ENCODE measurements at regions not wholly inside any gene's neighbourhood (a gene's known extent, or its start where the extent isn't known, plus 50 kb on each side); places are given as distances from the start of the nearest gene placed in this dataset.
"Not testable (repeated sequence)": the region's sequence is repeated elsewhere in the genome, so short reads cannot be mapped to it uniquely, and the experiment has no call there.

- DNase-seq = no peak
These were observed 102.7 kb downstream of the TENT5C start for GRCh38 chr1:117708323-117709248.

GRCh38 chr1:117709249-117709691, 103.4 kb downstream of the TENT5C start:
- DNase-seq = no peak

DNA sequence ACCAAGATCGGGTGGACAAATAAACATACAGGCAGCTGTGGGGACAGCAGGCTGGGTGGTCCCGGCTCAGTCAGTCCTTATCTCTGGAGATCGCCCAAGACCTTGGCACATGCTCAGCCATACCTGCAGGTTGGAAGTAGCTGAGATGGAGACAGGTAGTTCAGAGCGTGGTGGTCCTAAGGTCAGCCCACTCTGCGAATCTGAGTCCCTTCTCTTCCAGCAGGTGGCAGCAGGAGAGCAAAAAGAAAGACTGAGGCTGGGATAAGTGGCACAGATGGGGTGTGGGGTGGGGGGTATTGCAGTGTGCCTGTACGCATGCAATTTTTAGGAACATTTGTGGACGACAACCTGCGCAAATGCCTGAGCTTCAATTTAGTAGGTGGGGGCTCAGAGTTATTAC, 104.9 kb downstream of the TENT5C start:
- DNase-seq = peak; percentile 10

DNA sequence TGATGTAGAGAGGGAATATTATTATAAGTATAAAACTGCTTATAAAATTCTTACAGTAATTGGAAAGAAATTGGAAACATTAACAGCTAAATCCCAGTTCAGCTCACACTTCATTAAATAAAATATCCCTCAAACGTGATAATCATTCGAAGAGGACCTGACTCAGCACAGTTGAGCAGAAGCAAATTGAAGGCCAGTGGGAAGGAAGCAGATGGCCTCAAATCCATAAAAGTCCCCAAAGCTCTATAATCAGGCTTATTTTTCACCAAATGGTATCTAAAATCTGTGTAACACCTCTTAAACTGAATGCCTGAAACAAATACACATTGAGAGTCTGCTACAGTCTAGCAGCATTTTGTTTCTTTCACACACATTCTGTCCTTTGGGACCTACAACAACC, 106.8 kb downstream of the TENT5C start:
- no peak for DNase-seq

GRCh38 chr1:117714546-117714945, 108.7 kb downstream of the TENT5C start:
- no peak for DNase-seq

DNA sequence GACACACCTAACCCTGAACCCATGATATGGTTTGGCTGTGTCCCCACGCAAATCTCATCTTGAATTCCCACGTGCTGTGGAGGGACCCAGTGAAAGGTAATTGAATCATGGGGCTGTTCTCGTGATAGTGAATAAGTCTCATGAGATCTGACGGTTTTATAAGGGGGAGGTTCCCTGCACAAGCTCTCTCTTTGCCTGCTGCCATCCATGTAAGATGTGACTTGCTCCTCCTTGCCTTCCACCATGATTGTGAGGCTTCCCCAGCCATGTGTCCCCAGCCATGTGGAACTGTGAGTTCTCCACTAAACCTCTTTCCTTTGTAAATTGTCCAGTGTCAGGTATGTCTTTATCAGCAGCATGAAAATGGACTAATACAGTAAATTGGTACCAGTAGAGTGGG, 110.2 kb downstream of the TENT5C start:
- not testable (repeated sequence) for DNase-seq

- DNase-seq = not testable (repeated sequence)
These were observed 112.1 kb downstream of the TENT5C start for GRCh38 chr1:117717980-117718379.

DNA sequence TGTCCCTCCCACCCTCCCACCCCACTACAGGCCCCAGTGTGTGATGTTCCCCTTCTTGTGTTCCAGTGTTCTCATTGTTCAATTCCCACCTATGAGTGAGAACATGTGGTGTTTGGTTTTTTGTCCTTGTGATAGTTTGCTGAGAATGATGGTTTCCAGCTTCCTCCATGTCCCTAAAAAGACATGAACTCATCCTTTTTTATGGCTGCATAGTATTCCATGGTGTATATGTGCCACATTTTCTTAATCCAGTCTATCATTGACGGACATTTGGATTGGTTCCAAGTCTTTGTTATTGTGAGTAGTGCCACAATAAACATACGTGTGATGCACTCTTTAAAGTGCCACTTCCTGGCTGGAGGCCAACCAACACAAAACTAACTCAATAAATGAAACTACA, 112.7 kb downstream of the TENT5C start:
- DNase-seq = not testable (repeated sequence)

GRCh38 chr1:117719004-117719403, 113.2 kb downstream of the TENT5C start:
- no peak for DNase-seq

DNA sequence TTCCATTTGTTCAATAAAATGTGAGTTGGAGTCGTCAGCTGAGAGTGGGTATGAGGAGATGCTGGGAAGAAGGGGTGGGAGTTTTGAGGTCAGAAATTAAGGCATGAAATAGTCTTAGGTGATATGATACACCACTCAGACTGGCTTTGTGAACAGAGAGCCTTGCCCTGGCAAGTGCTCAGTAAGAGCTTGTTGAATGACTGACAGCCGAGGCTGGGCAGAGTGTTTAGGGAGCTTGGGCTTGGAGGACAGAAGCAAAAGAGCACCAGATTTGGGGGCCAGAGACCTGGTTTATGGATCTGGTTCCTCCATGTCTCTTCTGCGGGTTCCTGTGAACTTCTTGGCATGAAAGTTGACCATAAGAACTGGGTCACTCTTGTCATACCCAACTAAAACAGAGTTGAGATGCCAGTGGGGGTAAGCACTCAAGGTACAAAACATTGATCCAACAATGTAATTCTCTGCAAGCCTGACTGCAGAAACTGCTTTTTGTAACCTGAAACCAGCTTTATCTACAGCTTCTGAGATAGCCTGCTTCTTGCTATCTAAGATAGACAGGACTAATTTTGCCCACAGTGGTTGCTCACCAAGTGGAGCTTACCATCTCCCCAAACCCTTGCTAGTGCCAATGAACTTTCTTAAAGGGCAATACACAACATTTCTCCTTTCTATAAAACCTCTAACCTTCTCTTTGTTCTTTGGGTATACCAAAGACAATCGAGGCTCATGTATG, 126.4 kb downstream of the TENT5C start:
- DNase-seq = no peak

DNA sequence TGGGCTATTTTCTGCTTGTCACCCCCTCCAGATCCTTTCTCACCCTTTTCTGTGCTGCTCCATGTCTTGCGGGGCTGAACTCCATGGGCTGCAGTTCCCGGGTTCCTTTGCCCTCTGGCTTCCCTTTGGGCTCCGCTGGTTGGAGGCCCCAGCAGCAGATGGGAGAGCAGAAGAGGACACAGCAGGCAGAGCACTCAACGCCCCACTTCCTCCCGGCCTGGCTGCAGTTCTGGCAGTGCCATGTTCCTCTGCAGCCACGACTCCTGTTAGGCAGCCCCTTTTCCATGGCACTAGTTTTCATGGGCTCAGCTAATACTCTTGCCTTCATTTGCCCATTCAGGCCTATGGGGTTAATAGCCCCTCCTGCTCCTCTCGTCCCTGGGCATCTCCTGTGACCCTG, 127.1 kb downstream of the TENT5C start:
- no peak for DNase-seq

DNA sequence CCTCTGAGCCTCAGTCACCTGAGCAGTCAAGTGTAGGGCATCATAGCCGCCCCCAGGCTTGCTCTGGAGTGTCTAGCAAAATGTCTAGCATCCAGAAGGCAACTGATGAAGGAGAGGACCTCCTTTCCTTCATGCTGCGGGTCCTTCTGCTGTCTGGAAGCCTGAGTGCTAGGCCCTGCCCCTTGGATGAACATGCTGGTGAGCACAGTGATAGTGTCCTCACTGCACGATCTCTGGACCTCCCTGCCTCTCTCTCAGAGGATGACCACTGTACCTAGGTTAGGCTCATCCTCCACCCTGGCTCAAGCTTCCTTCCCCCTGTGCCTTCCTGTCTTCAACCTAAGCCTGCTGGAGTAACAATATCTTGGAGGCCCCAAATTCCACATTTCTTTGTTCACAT, 128.6 kb downstream of the TENT5C start:
- DNase-seq = no peak

DNA sequence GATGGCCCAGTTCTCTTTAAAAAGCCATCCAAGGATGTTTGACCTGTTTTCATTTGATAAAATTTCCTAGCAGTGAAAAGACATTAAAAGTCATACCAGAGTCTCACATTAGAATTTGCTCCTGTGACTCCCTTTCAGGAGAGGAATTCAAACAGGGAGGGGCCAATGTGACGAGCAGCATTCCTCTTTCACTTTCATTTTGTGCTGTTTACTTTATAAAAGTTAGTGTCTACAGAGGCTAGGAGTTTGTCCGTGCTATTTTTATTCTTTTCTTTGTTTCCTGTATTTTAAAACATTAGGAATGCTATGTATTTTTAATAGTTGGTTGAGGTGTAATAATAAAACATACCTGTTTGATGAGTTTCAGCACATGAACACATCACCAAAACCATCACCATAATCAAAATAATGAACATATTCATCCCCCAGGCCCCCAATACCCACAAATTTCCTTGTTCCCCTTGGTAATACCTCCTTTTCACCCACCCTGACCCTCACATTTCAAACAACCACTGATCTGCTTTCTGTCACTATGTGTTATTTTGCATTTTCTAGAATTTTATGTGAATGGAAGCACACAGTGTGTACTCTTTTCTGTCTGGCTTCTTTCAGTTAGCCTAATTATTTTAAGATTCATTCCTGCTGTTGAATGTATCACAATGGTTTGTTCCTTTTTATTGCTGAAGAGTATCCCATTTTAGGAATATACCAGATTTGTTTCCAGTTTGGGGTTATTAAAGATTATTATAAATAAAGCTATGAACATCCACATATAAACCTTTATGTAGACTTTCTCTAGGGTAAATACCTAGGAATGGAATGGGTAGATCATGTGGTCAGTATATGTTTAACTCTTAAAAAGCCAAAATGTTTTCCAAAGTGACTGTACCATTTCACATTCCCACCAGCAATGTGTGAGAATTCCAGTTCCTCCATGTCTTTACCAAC, 129.5 kb downstream of the TENT5C start:
- DNase-seq = peak; percentile 14

DNA sequence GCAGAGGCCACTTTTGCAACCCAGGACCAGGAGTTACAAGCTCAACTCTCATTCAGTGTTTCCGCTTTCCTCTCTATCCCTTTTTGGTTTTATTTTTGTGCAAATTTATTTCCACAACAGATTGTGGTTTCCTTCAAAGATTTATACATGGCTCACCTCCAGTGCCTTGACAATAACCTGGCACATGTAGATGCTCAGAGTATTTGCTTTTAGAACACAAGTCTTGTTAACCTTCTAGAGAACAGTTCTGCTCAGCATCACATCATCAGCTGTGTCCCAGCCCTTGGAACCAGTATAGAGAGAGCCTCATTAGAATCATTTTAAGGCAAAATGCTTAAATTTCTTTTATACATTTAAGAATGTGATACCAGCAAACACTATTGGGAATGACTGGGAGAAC, 133.7 kb downstream of the TENT5C start:
- no peak for DNase-seq

DNA sequence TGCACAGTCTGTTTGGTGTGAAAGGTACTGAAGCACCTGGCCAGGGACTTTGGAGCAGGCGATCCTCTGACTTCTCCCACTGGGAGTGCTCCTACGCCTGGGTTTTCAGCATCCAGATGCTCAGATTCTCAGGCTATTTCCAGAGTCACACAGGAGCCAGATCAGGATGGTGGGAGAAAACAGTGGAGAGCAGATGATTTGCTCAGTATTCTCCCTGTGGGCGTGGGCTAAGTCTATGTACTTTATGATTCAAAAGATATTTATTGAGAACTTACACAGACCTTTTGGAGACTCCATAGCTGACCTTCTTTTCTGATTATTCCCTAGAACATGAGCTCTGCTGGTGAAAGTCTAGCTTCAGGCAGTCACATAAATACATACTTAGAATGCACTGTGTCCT, 134.6 kb downstream of the TENT5C start:
- peak; percentile 27 for DNase-seq

- DNase-seq = peak; percentile 15
These were observed 140.7 kb downstream of the TENT5C start for GRCh38 chr1:117746565-117746964.

DNA sequence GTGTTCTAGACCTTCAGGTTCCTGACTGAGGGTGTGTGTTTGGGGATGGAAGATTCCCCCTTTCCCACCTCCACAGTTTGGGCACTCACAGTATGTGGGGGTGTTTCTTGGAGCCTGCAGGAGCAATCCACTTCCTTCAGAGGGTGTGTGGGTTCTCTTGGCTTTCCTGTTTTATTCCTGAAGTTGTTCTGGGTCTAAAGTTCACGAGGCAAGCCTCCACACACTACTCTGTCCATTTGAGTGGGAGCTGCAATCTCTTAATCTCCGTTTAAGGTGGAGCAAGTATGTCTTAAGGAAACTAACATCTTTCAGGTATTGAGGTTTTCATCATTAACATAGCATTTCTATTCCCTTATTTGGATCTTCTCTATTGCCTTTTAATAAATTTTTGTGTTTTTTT, 141.8 kb downstream of the TENT5C start:
- DNase-seq = no peak

DNA sequence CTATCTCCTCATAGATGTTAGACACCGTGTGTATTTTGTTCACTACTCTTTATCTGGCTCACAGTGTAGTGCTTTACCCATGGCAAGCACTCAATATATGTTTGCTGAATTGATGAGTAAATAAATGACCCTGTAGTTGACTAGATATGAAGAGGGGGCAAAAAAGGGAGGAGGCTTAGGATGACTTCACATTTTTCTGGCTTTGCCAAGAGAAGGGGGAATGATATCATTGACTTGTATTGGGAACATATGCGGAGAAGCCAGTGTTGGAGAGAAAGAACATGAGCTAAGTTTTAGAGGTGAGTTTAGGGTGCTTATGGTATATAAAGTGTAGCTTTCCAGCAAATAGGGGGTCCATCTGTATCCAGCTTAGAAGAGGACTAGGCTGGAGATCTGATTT, 145.5 kb downstream of the TENT5C start:
- no peak for DNase-seq

GRCh38 chr1:117752661-117753060, 146.8 kb downstream of the TENT5C start:
- DNase-seq = no peak

DNA sequence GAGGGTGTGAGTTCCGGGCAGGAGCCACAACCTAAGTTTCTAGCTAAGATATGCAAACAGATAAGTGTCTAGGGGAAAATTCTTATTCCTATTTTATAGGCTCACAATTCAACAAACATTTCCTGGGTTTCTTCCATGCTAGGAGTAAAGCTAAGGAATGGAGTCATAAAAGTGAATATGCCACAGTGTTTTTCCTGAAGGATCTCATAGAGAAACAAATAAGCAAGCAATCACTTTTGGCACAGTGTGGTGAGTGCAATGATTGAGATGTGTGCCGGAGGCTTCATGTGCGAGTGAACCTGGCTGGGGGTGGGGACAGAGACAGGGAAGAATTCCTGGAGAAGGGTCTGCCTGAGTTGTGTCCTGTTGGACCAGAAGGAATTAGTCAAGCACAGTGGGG, 147.4 kb downstream of the TENT5C start:
- DNase-seq = no peak

GRCh38 chr1:117753652-117754051, 147.8 kb downstream of the TENT5C start:
- DNase-seq = no peak

DNA sequence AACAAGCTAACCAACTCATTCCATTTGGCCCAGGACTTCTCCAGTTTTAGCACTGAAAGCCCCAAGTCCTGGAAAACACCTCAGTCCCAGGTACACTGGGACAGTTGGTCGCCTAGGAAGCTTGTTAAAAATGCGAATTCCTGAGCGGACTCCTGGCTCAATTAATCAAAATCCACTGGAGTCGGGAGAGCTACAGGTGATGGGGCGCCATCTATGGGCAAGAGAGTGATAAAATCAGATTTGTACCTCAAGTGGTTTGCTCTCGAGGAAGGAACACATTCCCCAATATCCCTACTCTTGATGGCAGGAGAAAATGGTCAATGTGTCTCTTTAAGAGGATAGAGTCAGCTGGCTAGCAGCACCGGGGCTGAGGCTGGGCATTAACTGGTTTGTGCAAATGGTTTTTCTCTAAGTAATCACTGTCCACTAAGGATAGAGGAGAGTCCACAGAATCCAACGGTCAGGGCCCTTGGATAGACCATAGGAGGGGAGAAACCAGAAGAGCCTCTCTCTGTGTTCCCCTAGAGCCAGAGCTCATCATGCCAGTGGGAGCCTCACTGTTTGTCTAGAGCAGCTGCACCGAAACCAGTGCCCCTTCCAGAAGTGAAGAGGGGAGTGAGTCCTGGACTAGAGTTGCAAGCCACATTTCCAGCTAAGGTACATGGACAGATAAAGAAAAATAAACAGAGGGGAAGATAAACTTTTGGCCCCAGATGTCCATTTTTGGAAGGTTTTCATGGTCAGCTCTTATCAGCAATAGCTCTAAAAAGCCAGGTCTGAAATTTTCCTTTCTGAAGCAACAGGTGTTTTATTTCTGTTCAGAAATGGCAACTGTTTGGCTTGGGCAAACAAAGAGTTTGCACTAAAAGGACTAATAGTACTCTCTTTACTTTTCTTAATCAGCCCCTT, 148.5 kb downstream of the TENT5C start:
- peak; percentile 75 for DNase-seq
